SU-DHL-6 (cell line): ENCODE measurements at regions not wholly inside any gene's neighbourhood (a gene's known extent, or its start where the extent isn't known, plus 50 kb on each side); places are given as distances from the start of the nearest gene placed in this dataset.

Experiments used
- H2AFZ ChIP-seq: fragments of 200-600 bp; sonication (generic); 2 replicates; pipeline ENCODE4 v1.6.1; 2014; ENCODE audit warnings: low read depth, mild to moderate bottlenecking, moderate library complexity, mixed read lengths, antibody characterized with exemption, low read length; ENCODE audit not compliant: severe bottlenecking
- H3F3A ChIP-seq: fragments of 200-600 bp; shearing (Covaris generic); 2 replicates; pipeline ENCODE4 v1.6.0; 2016; ENCODE audit warnings: antibody characterized with exemption, mild to moderate bottlenecking; ENCODE audit not compliant: insufficient read depth
- H3K27ac ChIP-seq: fragments of 200-600 bp; sonication (generic); 2 replicates; pipeline ENCODE4 v1.5.1; 2016; ENCODE audit warnings: low read depth, mild to moderate bottlenecking, low read length, moderate library complexity, mixed read lengths
- H3K27me3 ChIP-seq: fragments of 200-600 bp; sonication (generic), shearing (Covaris generic); 2 replicates; pipeline ENCODE4 v1.6.0; 2014; ENCODE audit warnings: mild to moderate bottlenecking, low read length
- H3K36me3 ChIP-seq: fragments of 200-600 bp; sonication (generic); 2 replicates; pipeline ENCODE4 v1.6.1; 2014; ENCODE audit warnings: mild to moderate bottlenecking, low read length, mixed read lengths
- H3K4me2 ChIP-seq: fragments of 300-600, 200-600 bp; shearing (Covaris generic), sonication (generic); 2 replicates; pipeline ENCODE4 v1.6.0; 2014; ENCODE audit warnings: low read length, low read depth, mild to moderate bottlenecking; ENCODE audit not compliant: poor library complexity, severe bottlenecking
- H3K4me3 ChIP-seq: fragments of 200-600 bp; sonication (generic); 2 replicates; pipeline ENCODE4 v1.5.1; 2014; ENCODE audit warnings: antibody characterized with exemption, low read length, mild to moderate bottlenecking, mixed read lengths; ENCODE audit not compliant: insufficient read depth, poor library complexity, severe bottlenecking
- H3K79me2 ChIP-seq: fragments of 200-600 bp; sonication (generic); 2 replicates; pipeline ENCODE4 v1.6.1; 2014; ENCODE audit warnings: mild to moderate bottlenecking, low read length, moderate library complexity; ENCODE audit not compliant: insufficient read depth
- H3K9ac ChIP-seq: fragments of 200-600 bp; sonication (generic); 2 replicates; pipeline ENCODE4 v1.7.0; 2014; ENCODE audit warnings: mild to moderate bottlenecking, low read length
- H3K9me2 ChIP-seq: fragments of 200-600 bp; sonication (generic); replicated peaks from 2 replicates; pipeline ENCODE4 v1.6.1; 2014; ENCODE audit warnings: low read length; ENCODE audit not compliant: insufficient read depth
- H3K9me3 ChIP-seq: fragments of 200-600 bp; sonication (generic); 2 replicates; pipeline ENCODE4 v1.6.1; 2014; ENCODE audit warnings: low read length, mixed read lengths; ENCODE audit not compliant: insufficient read depth
- H4K20me1 ChIP-seq: fragments of 200-600 bp; sonication (generic); 2 replicates; pipeline ENCODE4 v1.6.1; 2014; ENCODE audit warnings: low read depth, mild to moderate bottlenecking, antibody characterized with exemption, low read length, moderate library complexity, mixed read lengths
- CTCF ChIP-seq: fragments of 200-600 bp; sonication (generic); IDR thresholded peaks from one replicate; pipeline ENCODE4 v1.5.1; 2017; ENCODE audit warnings: antibody characterized with exemption, mild to moderate bottlenecking, low read length, moderate library complexity; ENCODE audit not compliant: insufficient read depth, poor library complexity, severe bottlenecking
- EZH2phosphoT487 ChIP-seq: fragments of 200-600 bp; sonication (generic), shearing (Covaris generic); conservative IDR thresholded peaks from 2 replicates; pipeline ENCODE4 v1.6.1; 2018; ENCODE audit warnings: mild to moderate bottlenecking, antibody characterized with exemption, low read length, moderate library complexity, mixed read lengths

DNA sequence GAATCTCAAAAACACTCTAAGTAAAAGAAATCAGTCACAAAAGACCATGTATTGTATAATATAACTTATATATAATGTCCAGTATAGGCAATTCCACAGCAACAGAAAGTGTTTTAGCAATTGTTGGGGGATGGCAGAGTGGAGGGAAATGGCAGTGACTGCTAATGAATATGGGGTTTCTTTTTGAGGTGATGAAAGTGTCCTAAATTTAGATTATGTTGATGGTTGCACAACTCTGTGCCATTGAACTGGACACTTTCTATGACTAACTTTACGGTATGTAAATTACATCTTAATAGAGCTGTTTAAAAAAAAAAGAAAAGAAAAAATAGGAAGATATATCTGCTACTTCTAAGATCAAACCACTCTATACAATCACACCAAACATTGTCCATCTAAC, 124.9 kb upstream of the ZNF462 start:
- no peaks in the 10 kb centered on the region for H3K9me3 ChIP-seq
- no peak overlapping the region for H3K4me2 ChIP-seq
- no peak for TF ChIP-seq EZH2phosphoT487
- no peak for TF ChIP-seq CTCF
- H3K79me2 ChIP-seq: no peaks in the 10 kb centered on the region
- no peaks in the 10 kb centered on the region for H3F3A ChIP-seq
- no peaks in the 10 kb centered on the region for H3K9me2 ChIP-seq
- no peak overlapping the region for H3K27ac ChIP-seq
- no peak overlapping the region for H3K9ac ChIP-seq
- no peaks in the 10 kb centered on the region for H3K27me3 ChIP-seq
- no peaks in the 10 kb centered on the region for H3K36me3 ChIP-seq
- no peak overlapping the region for H3K4me3 ChIP-seq
- H2AFZ ChIP-seq: no peak overlapping the region
- H4K20me1 ChIP-seq: no peaks in the 10 kb centered on the region

GRCh38 chr9:106745457-106745856, 117.5 kb upstream of the ZNF462 start:
- Histone ChIP-seq H4K20me1 (no peaks in the 10 kb centered on the region), H3K4me3 (no peak overlapping the region), H3K36me3 (no peaks in the 10 kb centered on the region), H2AFZ (no peak overlapping the region), H3K9me2 (no peaks in the 10 kb centered on the region), H3K27ac (no peak overlapping the region), H3K9me3 (no peaks in the 10 kb centered on the region), H3K79me2 (no peaks in the 10 kb centered on the region), H3K9ac (no peak overlapping the region), H3K4me2 (no peak overlapping the region), H3F3A (no peaks in the 10 kb centered on the region), H3K27me3 (no peaks in the 10 kb centered on the region)
- TF ChIP-seq EZH2phosphoT487 (no peak), CTCF (no peak)

DNA sequence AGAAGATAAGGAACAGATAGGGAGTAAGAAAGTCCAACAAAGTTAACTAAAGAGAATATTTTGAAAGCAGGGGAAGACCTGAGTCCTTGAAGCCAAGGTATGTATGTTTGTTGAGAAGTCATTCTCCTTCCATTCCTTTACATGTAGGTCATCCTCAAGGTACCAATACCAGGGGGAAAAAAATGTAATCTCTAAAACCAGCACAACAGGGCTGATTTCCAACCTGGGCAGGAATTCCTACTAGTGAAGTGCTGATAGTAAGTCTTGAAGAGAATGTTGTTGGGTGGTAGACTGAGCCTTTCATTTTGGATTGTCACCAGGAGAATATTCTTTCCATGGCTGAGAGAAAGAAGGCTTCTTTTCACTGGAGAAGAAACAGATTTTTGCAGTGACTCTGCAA, 117.1 kb upstream of the ZNF462 start:
- H3K79me2 ChIP-seq: no peaks in the 10 kb centered on the region
- TF ChIP-seq CTCF: no peak
- TF ChIP-seq EZH2phosphoT487: no peak

GRCh38 chr9:106751681-106752080, 111.3 kb upstream of the ZNF462 start:
- Histone ChIP-seq H3F3A (no peaks in the 10 kb centered on the region), H4K20me1 (no peaks in the 10 kb centered on the region), H3K4me3 (no peak overlapping the region), H2AFZ (no peak overlapping the region), H3K36me3 (no peaks in the 10 kb centered on the region), H3K4me2 (no peak overlapping the region), H3K27ac (no peak overlapping the region), H3K9ac (no peak overlapping the region), H3K9me3 (no peaks in the 10 kb centered on the region), H3K79me2 (no peaks in the 10 kb centered on the region), H3K27me3 (no peaks in the 10 kb centered on the region), H3K9me2 (no peaks in the 10 kb centered on the region)
- no peak for TF ChIP-seq CTCF
- TF ChIP-seq EZH2phosphoT487: no peak

More for the DNA sequence above, 117.1 kb upstream of the ZNF462 start:
- no peaks in the 10 kb centered on the region for H3F3A ChIP-seq
- no peaks in the 10 kb centered on the region for H3K9me3 ChIP-seq
- no peak overlapping the region for H3K27ac ChIP-seq
- no peaks in the 10 kb centered on the region for H4K20me1 ChIP-seq
- no peaks in the 10 kb centered on the region for H3K36me3 ChIP-seq
- H3K4me3 ChIP-seq: no peak overlapping the region
- no peak overlapping the region for H3K9ac ChIP-seq
- H2AFZ ChIP-seq: no peak overlapping the region
- H3K27me3 ChIP-seq: no peaks in the 10 kb centered on the region
- H3K4me2 ChIP-seq: no peak overlapping the region
- no peaks in the 10 kb centered on the region for H3K9me2 ChIP-seq
